HG03457 (cell line): ENCODE measurements at regions not wholly inside any gene's neighbourhood (a gene's known extent, or its start where the extent isn't known, plus 50 kb on each side); places are given as distances from the start of the nearest gene placed in this dataset.
"Not testable (repeated sequence)": the region's sequence is repeated elsewhere in the genome, so short reads cannot be mapped to it uniquely, and the experiment has no call there.

Source experiments
- ATAC-seq: cut with Tn5 transposase; IDR thresholded peaks from one replicate; pipeline ENCODE4 v1.9.1; 2021; ENCODE audit warnings: moderate number of reproducible peaks; ENCODE audit not compliant: unreplicated experiment

- ATAC-seq, result no peak
Measured at GRCh38 chr11:91527380-91528030, 697.1 kb upstream of the FAT3 start.

DNA sequence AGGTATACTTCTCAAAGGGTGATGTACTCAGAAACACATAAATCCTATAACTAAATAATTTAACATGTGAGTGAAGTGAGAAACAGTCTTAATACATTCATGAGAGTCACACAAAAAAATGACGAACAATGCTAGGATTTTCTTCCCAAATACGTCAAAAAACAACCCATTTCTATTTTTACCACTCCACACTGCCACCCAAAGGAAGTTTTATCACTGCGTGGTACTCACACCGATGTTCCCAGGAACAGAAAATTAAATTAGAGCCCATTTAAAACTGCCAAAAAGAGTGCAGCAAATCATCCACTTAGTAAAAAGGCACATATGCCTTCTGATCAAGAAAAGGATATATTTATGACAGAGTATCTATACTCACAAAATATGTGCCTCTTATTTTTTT, 710.9 kb upstream of the FAT3 start:
- no peak for ATAC-seq

- no peak for ATAC-seq
Measured at GRCh38 chr11:91497847-91498246, 726.8 kb upstream of the FAT3 start.

- no peak for ATAC-seq
Measured at GRCh38 chr11:91495837-91496236, 728.8 kb upstream of the FAT3 start.

DNA sequence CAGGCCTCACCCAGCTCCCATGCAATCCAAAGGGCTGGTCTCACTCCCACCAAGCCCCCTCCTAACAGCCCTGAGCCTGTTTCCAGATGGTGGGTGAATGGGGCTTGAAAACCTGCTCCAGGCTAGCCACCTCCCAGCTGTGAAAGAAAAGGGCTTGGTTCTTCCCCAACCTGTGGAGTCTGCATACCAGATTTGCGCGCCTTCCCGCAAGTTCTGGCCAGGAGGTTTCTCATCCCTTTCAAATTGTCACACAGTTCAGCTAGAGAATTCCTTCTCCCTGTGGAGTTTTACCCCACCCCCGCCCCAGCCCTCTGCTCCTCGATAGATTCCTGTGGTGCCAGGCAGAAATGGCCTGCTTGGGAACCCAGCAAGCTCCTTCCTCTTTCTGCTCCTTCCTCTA, 734.6 kb upstream of the FAT3 start:
- ATAC-seq, result no peak

GRCh38 chr11:91483956-91484355, 740.7 kb upstream of the FAT3 start:
- not testable (repeated sequence) for ATAC-seq

GRCh38 chr11:91481875-91482274, 742.7 kb upstream of the FAT3 start:
- not testable (repeated sequence) for ATAC-seq

- ATAC-seq, result no peak
Measured at GRCh38 chr11:91470656-91471055, 754.0 kb upstream of the FAT3 start.

GRCh38 chr11:91459840-91460239, 764.8 kb upstream of the FAT3 start:
- ATAC-seq, result no peak

DNA sequence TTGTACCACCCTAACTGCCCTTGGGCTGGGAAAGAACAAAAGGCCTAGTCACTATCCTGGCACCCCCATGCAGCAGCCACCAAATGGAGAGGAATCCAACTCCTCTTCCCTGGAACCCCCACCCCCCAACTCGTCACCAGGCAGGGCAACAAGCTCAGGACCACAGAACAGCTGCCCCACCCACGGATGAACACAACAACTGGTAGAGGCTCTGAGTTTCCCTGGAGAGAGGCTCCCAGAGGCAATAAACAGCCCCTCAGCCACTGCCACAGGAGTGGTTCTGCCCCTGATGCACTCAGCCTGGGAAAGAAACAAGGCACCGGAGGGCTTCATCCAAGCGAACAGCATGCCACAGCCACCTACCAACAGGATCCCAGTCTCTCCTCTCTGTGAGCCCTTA, 778.4 kb upstream of the FAT3 start:
- no peak for ATAC-seq

DNA sequence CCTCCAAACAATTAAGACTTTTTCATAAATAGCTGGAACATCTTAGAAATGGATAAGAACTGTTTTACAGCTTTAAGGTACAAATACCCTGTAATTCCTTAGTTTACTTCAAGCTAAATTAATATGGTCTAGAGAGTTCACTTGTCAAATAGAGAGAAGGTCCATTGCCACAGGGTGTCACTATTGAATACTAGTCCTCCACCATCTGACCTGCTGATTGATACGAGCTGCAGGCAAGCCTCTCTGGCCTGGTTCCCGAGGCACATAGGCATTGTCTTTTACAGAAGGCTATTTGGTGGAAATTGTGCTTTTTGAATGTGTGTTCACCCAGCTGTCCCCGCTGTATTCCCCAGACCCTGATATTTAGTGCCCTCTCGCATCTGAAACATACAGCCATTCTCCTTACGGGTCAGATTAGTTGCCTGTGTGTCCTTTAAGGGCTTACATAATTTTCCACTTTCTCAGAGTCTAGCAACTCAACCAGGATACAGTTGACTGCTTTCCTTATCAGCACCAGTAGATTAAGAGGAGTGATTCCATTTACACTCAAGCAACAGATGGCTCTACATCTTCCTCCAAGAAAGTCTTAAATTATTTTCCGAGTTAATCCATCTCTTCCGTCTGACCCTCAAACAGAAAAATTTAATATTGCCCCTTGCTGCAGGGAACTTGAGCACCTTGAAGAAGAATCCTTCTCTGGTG, 788.8 kb upstream of the FAT3 start:
- no peak for ATAC-seq

GRCh38 chr11:91433284-91434010, 791.2 kb upstream of the FAT3 start:
- ATAC-seq, result no peak

GRCh38 chr11:91421641-91422040, 803.0 kb upstream of the FAT3 start:
- ATAC-seq, result no peak

GRCh38 chr11:91407842-91408241, 816.8 kb upstream of the FAT3 start:
- ATAC-seq, result no peak

GRCh38 chr11:91406009-91406408, 818.6 kb upstream of the FAT3 start:
- ATAC-seq, result no peak

GRCh38 chr11:91404344-91404743, 820.3 kb upstream of the FAT3 start:
- ATAC-seq, result no peak

DNA sequence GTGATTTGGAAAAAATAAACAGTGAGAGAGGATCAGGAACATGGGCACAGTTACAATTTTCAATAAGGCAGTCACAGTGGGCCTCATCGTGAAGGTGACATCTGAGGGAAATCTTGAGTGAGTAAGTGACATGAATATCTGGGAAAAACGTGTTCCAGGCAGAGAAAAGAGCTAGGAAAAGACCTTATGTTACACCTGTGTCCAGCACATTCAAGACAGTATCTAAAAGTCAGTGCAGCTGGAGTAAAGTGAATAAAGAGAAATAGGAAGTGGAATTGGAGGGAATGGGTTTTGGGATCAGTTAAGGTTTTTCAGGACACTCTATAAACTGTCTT, 827.5 kb upstream of the FAT3 start:
- ATAC-seq, result no peak

GRCh38 chr11:91396236-91397133, 828.1 kb upstream of the FAT3 start:
- no peak for ATAC-seq

GRCh38 chr11:91394727-91395414, 829.7 kb upstream of the FAT3 start:
- ATAC-seq, result no peak

DNA sequence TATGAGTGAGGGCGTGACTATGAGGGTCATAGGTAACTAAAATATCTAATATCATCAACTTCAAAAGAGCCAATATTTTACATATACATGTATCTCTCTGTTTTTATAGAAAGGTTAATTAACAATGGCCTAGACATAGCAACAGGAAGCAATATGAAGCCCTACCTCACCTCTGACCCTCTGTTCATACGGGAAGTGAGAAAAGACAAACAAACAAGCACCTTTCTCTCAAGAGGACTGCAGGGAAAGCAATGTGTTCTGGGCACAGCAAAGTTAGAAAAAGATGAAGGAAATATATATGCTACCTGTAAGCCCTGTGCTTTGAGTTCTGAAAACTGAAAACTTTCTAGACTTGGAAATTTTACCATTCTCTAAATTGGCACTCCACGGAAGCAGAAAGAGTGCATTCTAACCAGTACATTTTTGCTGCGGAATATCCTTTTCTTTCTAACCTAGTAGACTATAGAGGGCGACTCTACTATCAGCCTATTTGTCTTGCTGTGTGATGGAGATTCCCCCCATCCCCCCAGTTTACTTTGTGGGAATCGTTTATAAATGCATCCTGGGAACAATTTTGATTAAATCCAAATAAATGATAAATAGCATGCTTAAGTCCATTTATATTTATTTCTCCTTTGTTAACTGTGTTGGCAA, 830.4 kb upstream of the FAT3 start:
- ATAC-seq, result no peak
